BJ (cell line): ENCODE measurements at regions not wholly inside any gene's neighbourhood (a gene's known extent, or its start where the extent isn't known, plus 50 kb on each side); places are given as distances from the start of the nearest gene placed in this dataset.

Experiments used
- CTCF ChIA-PET: fragments of 350-600 bp; formaldehyde crosslinking; extraction: SDS; loops from one replicate; lab custom pipeline; 2021; ENCODE audit warnings: antibody characterized with exemption, inconsistent platforms; lab: Yijun Ruan, JAX
- POLR2A ChIA-PET: fragments of 300-600 bp; sonication (Branson Sonifier 250); formaldehyde crosslinking; extraction: SDS; loops from one replicate; lab custom pipeline; 2021; ENCODE audit warnings: antibody characterized with exemption; lab: Charles Lee
- DNase-seq: peaks from one replicate; pipeline ENCODE4 v3.0.0-alpha.2; 2011; ENCODE audit warnings: low read depth
- H3K27me3 ChIP-seq: 2 replicates; pipeline ENCODE4 v1.6.0; 2011; ENCODE audit warnings: low read length; ENCODE audit not compliant: control insufficient read depth, insufficient read depth
- H3K36me3 ChIP-seq: 2 replicates; pipeline ENCODE4 v1.5.1; 2011; ENCODE audit warnings: low read length; ENCODE audit not compliant: control insufficient read depth, insufficient read depth
- H3K4me3 ChIP-seq: 2 replicates; pipeline ENCODE4 v1.5.1; 2011; ENCODE audit warnings: low read depth, mild to moderate bottlenecking, control low read depth, low read length
- TF ChIP-seq, protein P1 (sequence below): IDR thresholded peaks from 2 replicates; pipeline ENCODE4 v1.5.1; 2011; ENCODE audit warnings: low read depth, mild to moderate bottlenecking, control low read depth, inconsistent platforms, low read length, moderate library complexity; ENCODE audit not compliant: insufficient read depth

DNA sequence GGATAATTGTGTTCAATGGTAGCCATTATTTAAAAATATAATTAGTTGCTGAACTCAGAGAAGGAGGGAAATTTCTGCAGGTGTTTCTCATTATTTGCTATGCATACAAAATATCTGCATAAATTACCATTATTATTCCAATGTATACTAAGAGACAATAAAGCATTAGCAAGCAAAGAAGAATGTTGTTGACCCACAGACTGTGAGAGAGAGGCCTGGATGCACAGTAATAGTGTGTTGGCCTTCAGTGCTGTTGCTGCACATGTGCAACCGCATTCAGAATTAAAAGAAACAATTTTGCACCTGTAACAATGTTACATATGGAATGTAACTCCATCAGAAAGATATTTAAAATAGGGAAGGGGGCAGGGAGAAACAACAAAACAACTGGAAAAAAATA is 155.6 kb upstream of the KCNH8 start:
- POLR2A ChIA-PET = no interaction called here
- CTCF ChIA-PET = no interaction called here
- Histone ChIP-seq H3K36me3 (no peaks in the 10 kb centered on the region), H3K4me3 (no peak overlapping the region), H3K27me3 (no peaks in the 10 kb centered on the region)
- TF ChIP-seq, protein P1, sequence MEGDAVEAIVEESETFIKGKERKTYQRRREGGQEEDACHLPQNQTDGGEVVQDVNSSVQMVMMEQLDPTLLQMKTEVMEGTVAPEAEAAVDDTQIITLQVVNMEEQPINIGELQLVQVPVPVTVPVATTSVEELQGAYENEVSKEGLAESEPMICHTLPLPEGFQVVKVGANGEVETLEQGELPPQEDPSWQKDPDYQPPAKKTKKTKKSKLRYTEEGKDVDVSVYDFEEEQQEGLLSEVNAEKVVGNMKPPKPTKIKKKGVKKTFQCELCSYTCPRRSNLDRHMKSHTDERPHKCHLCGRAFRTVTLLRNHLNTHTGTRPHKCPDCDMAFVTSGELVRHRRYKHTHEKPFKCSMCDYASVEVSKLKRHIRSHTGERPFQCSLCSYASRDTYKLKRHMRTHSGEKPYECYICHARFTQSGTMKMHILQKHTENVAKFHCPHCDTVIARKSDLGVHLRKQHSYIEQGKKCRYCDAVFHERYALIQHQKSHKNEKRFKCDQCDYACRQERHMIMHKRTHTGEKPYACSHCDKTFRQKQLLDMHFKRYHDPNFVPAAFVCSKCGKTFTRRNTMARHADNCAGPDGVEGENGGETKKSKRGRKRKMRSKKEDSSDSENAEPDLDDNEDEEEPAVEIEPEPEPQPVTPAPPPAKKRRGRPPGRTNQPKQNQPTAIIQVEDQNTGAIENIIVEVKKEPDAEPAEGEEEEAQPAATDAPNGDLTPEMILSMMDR = no peak
- DNase-seq = no peak

DNA sequence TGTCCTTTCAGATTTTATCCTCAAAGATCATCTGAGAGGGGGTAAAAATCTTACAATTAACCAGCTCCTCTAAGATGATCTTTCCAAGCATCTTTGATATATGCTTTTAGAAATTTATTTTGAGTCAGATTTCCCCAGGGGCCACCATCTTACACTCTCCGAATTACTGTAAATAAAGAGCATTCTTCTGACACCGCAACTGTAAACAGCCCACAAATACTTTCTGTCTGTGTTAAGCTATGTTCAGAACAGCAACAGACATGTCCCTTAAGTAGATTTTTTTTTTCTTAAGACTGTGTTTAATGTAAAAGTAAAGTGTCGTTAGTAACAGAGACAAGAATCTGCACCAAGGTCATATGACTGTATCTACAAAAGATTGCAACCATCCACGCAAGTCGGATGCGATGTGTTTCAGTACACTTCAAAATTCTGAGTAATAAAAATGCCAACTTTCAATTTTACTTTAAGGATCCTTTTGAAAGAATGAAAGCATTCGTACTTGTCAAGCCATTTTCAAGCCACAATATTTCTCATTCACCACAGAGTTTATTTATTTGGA is 159.0 kb upstream of the KCNH8 start:
- Histone ChIP-seq H3K27me3 (no peaks in the 10 kb centered on the region), H3K4me3 (no peak overlapping the region), H3K36me3 (no peaks in the 10 kb centered on the region)
- no peak for DNase-seq
- TF ChIP-seq, protein P1 = no peak
- CTCF ChIA-PET = no interaction called here
- POLR2A ChIA-PET = no interaction called here

DNA sequence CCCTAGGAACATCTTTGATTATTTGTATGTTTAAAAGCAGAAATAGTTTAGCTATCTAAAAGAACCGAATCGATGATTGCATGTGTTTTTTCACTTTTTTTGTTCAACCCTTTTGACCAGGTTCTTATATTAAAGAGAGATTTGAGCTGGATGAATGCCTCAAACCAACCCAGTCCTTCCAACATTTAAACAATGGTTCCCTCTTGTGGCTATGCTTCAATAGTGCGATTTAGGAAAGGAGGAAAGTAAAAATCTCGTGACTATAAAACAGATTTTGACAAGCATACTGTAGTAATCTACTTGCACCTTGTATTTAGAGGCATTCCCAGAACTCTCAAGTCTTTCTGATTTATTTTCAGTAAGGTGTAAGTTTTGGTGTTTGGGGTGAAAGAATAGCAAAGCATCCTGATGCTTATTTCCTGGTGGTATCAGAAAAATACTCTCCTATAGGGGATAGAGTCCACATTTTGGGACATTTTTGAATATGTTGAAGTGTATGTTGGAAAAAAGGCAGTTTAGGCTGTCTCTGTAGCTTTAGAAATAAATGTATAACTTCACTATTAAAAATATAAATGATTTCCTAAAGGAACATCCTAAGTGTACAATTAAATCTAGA is 159.6 kb upstream of the KCNH8 start:
- TF ChIP-seq, protein P1 = no peak
- Histone ChIP-seq H3K36me3 (no peaks in the 10 kb centered on the region), H3K4me3 (no peak overlapping the region), H3K27me3 (no peaks in the 10 kb centered on the region)
- CTCF ChIA-PET = no interaction called here
- DNase-seq = no peak
- POLR2A ChIA-PET = no interaction called here

DNA sequence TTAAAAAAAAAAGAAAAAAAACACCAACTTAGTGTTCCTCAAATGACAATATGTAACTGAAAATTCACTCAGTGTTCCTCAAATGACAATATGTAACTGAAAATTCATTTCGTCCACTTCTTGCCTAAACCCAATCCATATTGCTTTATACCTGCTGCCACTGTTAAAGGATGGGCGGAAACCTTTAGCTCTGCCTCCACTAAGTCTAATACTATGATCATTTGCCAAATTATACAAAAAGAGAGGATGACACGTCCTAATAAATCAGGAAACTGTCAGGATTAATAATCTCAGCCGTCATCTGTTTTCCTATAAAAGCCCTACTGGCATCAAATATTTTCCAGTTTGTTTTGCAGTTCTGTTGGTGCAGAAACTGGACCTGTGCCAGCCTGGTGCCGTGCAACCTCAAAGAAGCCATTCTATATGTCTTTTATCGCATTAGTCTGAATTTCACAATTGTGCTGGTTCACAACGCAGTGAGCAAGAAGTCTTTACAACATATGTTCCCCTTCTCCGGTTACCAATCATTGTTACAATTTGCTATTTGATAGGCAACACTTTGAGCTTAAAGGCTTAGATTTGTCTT is 160.4 kb upstream of the KCNH8 start:
- DNase-seq = no peak
- no peak overlapping the region for H3K4me3 ChIP-seq
- POLR2A ChIA-PET = no interaction called here
- H3K36me3 ChIP-seq = no peaks in the 10 kb centered on the region
- H3K27me3 ChIP-seq = no peaks in the 10 kb centered on the region
- TF ChIP-seq, protein P1 = no peak
- CTCF ChIA-PET = no interaction called here

- H3K4me3 ChIP-seq = no peak overlapping the region
- H3K27me3 ChIP-seq = no peaks in the 10 kb centered on the region
- DNase-seq = no peak
- H3K36me3 ChIP-seq = no peaks in the 10 kb centered on the region
- ChIA-PET CTCF (no interaction called here), POLR2A (no interaction called here)
- TF ChIP-seq, protein P1 = no peak
Measured at GRCh38 chr3:18987070-18987469, 161.2 kb upstream of the KCNH8 start.
